Thoracic aorta (tissue), 2 donors: ENCODE measurements at regions not wholly inside any gene's neighbourhood (a gene's known extent, or its start where the extent isn't known, plus 50 kb on each side); places are given as distances from the start of the nearest gene placed in this dataset.

ENCODE experiments used
- ATAC-seq: fragments of 150-250 bp; one replicate; pipeline ENCODE4 v1.8.0; 2017; ENCODE audit warnings: low read depth; ENCODE audit not compliant: insufficient number of reproducible peaks, low FRiP score
- DNase-seq: peaks from one replicate; pipeline ENCODE4 v3.0.0-alpha.2; 2020; ENCODE audit warnings: low spot score
- H3K27ac ChIP-seq, 2 donors: fragments of 200-600 bp; sonication (generic); 1 replicate in 1 of 2; 2 replicates in 1 of 2; pipeline ENCODE4 v1.5.1; 2016; ENCODE audit warnings: mild to moderate bottlenecking in 2 of 2, moderate library complexity in 2 of 2
- H3K27me3 ChIP-seq: fragments of 200-600 bp; sonication (generic); replicated peaks from 2 replicates; pipeline ENCODE4 v1.6.0; 2016; ENCODE audit warnings: mild to moderate bottlenecking; ENCODE audit not compliant: insufficient read depth
- H3K36me3 ChIP-seq: fragments of 200-600 bp; sonication (generic); one replicate; pipeline ENCODE4 v1.5.1; 2016
- H3K4me1 ChIP-seq, 2 donors: fragments of 200-600 bp; sonication (generic); 1 replicate in 1 of 2; 2 replicates in 1 of 2; pipeline versions ENCODE4 v1.5.1 to v1.6.0; 2016; ENCODE audit warnings: low read depth in 2 of 2, mild to moderate bottlenecking in 1 of 2; ENCODE audit not compliant: control insufficient read depth in 1 of 2
- H3K4me3 ChIP-seq: fragments of 200-600 bp; sonication (generic); 2 replicates; pipeline ENCODE4 v1.5.1; 2016; ENCODE audit warnings: mild to moderate bottlenecking
- H3K9me3 ChIP-seq: fragments of 200-600 bp; sonication (generic); 2 replicates; pipeline ENCODE4 v1.5.1; 2016
- CTCF ChIP-seq: fragments of 200-600 bp; sonication (generic); IDR thresholded peaks from one replicate; pipeline ENCODE4 v1.5.1; 2019; ENCODE audit warnings: antibody characterized with exemption

DNA sequence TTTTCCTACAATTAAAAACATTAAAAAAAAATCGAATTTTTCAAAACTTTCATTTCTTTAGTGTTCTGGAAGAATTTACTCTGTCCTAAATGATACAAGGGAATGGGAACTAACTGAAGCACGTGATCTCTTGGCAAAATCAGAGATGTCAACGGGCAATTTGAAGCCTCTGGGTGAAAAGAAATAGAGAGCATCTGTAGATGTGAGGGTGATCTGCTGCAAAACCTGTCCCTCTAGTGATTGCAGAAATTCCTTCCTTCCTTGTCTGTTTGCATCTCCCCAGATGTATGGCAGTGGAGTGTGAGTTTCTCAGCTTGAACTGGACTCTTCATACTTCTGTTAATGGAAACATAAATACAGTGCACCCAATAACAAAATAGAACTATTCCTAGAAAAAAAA, 100.5 kb upstream of the S1PR1 start:
- no peaks in the 10 kb centered on the region for H3K36me3 ChIP-seq
- no peak overlapping the region for H3K4me3 ChIP-seq
- no peaks in the 10 kb centered on the region for H3K27me3 ChIP-seq
- H3K9me3 ChIP-seq = no peaks in the 10 kb centered on the region
- no peak for TF ChIP-seq CTCF
- peaks cover 4 to 35% of the 10 kb centered on the region in 2 donors for H3K4me1 ChIP-seq
- no peak overlapping the region for H3K27ac ChIP-seq
- ATAC-seq (no peak), DNase-seq (no peak)

GRCh38 chr1:101135526-101135925, 101.3 kb upstream of the S1PR1 start:
- no peak for ATAC-seq
- H3K36me3 ChIP-seq = no peaks in the 10 kb centered on the region
- H3K27ac ChIP-seq = no peak overlapping the region
- TF ChIP-seq CTCF = no peak
- DNase-seq = no peak
- H3K27me3 ChIP-seq = no peaks in the 10 kb centered on the region
- H3K4me1 ChIP-seq = peaks cover 4 to 35% of the 10 kb centered on the region in 2 donors
- H3K9me3 ChIP-seq = no peaks in the 10 kb centered on the region
- no peak overlapping the region for H3K4me3 ChIP-seq

DNA sequence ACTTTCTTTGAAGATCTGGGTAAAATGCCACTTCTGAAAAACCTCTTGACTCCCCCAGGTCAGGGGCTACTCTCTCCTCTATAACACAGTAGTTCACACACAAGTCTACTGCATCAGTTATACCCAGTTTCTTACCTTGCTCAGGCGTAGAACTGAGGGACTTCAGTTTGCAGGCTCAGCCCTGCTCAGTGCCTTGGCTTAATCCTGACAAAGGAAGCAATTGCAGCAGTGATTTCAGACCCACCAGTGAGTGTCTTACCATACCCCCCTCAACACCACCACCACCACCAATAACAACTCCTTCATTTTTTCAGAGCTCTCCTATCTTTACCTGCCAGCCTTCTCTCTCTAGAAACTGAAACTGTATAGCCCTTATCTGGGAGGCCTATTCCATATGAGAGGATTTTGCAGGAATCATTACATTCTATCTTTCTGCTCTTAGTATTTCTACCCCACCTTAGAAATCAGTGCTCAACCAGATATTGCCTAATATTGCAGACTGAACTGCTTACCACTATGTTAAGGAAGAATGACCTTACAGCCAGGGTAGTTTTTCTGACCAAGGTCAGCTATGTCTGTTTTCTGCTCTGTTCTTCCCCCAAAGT, 105.5 kb upstream of the S1PR1 start:
- Histone ChIP-seq H3K27ac (no peak overlapping the region), H3K9me3 (no peaks in the 10 kb centered on the region), H3K4me1 (peaks cover 2 to 6% of the 10 kb centered on the region in 2 donors), H3K27me3 (no peaks in the 10 kb centered on the region), H3K4me3 (no peak overlapping the region), H3K36me3 (no peaks in the 10 kb centered on the region)
- DNase-seq (no peak), ATAC-seq (no peak)
- no peak for TF ChIP-seq CTCF

GRCh38 chr1:101130673-101131072, 105.1 kb upstream of the DPH5 start:
- ATAC-seq = no peak
- Histone ChIP-seq H3K36me3 (no peaks in the 10 kb centered on the region), H3K4me1 (no peaks in the 10 kb centered on the region), H3K27ac (no peak overlapping the region), H3K27me3 (no peaks in the 10 kb centered on the region), H3K9me3 (no peaks in the 10 kb centered on the region), H3K4me3 (no peak overlapping the region)
- no peak for TF ChIP-seq CTCF
- no peak for DNase-seq

GRCh38 chr1:101128846-101129245, 103.3 kb upstream of the DPH5 start:
- Histone ChIP-seq H3K4me1 (no peaks in the 10 kb centered on the region), H3K36me3 (no peaks in the 10 kb centered on the region), H3K9me3 (no peaks in the 10 kb centered on the region), H3K27ac (no peak overlapping the region), H3K4me3 (no peak overlapping the region), H3K27me3 (no peaks in the 10 kb centered on the region)
- DNase-seq = no peak
- no peak for ATAC-seq
- TF ChIP-seq CTCF = no peak
